Glomerular visceral epithelial cell (primary cell): ENCODE measurements at regions not wholly inside any gene's neighbourhood (a gene's known extent, or its start where the extent isn't known, plus 50 kb on each side); places are given as distances from the start of the nearest gene placed in this dataset.
"Not testable (repeated sequence)": the region's sequence is repeated elsewhere in the genome, so short reads cannot be mapped to it uniquely, and the experiment has no call there.

Experiments
- DNase-seq: peaks from one replicate; pipeline ENCODE4 v3.0.0-alpha.2; 2016; ENCODE audit errors: extremely low spot score

- DNase-seq, result no peak
Observed at GRCh38 chr5:100694100-100694499, 158.9 kb downstream of the FAM174A start.

- no peak for DNase-seq
Observed at GRCh38 chr5:100697970-100698369, 162.8 kb downstream of the FAM174A start.

- DNase-seq, result no peak
Observed at GRCh38 chr5:100706776-100707175, 171.6 kb downstream of the FAM174A start.

GRCh38 chr5:100708645-100709171, 173.5 kb downstream of the FAM174A start:
- no peak for DNase-seq

GRCh38 chr5:100709771-100710170, 174.6 kb downstream of the FAM174A start:
- DNase-seq, result no peak

GRCh38 chr5:100714780-100715179, 179.6 kb downstream of the FAM174A start:
- not testable (repeated sequence) for DNase-seq

GRCh38 chr5:100722657-100723056, 180.4 kb downstream of the ST8SIA4 start:
- no peak for DNase-seq

- DNase-seq, result no peak
Observed at GRCh38 chr5:100723229-100723628, 179.9 kb downstream of the ST8SIA4 start.

- no peak for DNase-seq
Observed at GRCh38 chr5:100726116-100726515, 177.0 kb downstream of the ST8SIA4 start.

GRCh38 chr5:100731768-100732167, 171.3 kb downstream of the ST8SIA4 start:
- DNase-seq, result no peak

GRCh38 chr5:100746730-100747129, 156.4 kb downstream of the ST8SIA4 start:
- no peak for DNase-seq

GRCh38 chr5:100749771-100750284, 153.3 kb downstream of the ST8SIA4 start:
- no peak for DNase-seq

GRCh38 chr5:100755435-100755834, 147.6 kb downstream of the ST8SIA4 start:
- no peak for DNase-seq
